Breast epithelium (tissue), 4 donors: ENCODE measurements at regions not wholly inside any gene's neighbourhood (a gene's known extent, or its start where the extent isn't known, plus 50 kb on each side); places are given as distances from the start of the nearest gene placed in this dataset.

Experiments
- DNase-seq, 2 donors: peaks; one replicate each; pipeline ENCODE4 v3.0.0-alpha.2; 2019; ENCODE audit warnings: low spot score in 2 of 2
- H3K27ac ChIP-seq, 2 donors: fragments of 200-600 bp; sonication (generic) in 1 of 2; one replicate each; pipeline ENCODE4 v1.5.1; 2016 to 2019; ENCODE audit warnings: mild to moderate bottlenecking in 1 of 2
- H3K27me3 ChIP-seq, 2 donors: fragments of 200-600 bp; sonication (generic) in 1 of 2; one replicate each; pipeline versions ENCODE4 v1.5.1 to v1.6.0; 2017 to 2019; ENCODE audit warnings: control low read depth in 1 of 2, mild to moderate bottlenecking in 1 of 2
- H3K36me3 ChIP-seq: fragments of 200-600 bp; one replicate; pipeline ENCODE4 v1.5.1; 2019
- H3K4me1 ChIP-seq, 2 donors: fragments of 200-600 bp; sonication (generic); one replicate each; pipeline ENCODE4 v1.5.1; 2016 to 2019; ENCODE audit warnings: control low read depth in 1 of 2
- H3K4me3 ChIP-seq, 3 donors: fragments of 200-600 bp; sonication (generic); 1 replicate in 2 of 3; 2 replicates in 1 of 3; pipeline ENCODE4 v1.5.1; 2016 to 2019; ENCODE audit warnings: mild to moderate bottlenecking in 3 of 3, moderate library complexity in 2 of 3
- H3K9me3 ChIP-seq, 2 donors: fragments of 200-600 bp; sonication (generic) in 1 of 2; one replicate each; pipeline ENCODE4 v1.5.1; 2016 to 2019; ENCODE audit warnings: control low read depth in 1 of 2
- POLR2A ChIP-seq: fragments of 450-650 bp; IDR thresholded peaks from one replicate; pipeline ENCODE4 v1.6.1; 2016; ENCODE audit warnings: antibody characterized with exemption, mild to moderate bottlenecking, moderate library complexity
- POLR2AphosphoS5 ChIP-seq, 3 donors: sonication (generic); formaldehyde crosslinking; IDR thresholded peaks; one replicate each; pipeline ENCODE4 v1.6.1; 2017; ENCODE audit warnings: antibody characterized with exemption in 3 of 3
- intact Hi-C: fragments of 100-400 bp; cut with DNase I; formaldehyde crosslinking; loops from one replicate; pipeline ENCODE4 v1.15.1; 2023; ENCODE audit warnings: low total_unique reads
- TF ChIP-seq, protein P1 (sequence below), 3 donors: fragments of 450-650 bp; IDR thresholded peaks; one replicate each; pipeline ENCODE4 v1.5.1; 2016 to 2017; ENCODE audit warnings: antibody characterized with exemption in 3 of 3, mild to moderate bottlenecking in 3 of 3, moderate library complexity in 3 of 3

- Histone ChIP-seq H3K27me3 (no peaks in the 10 kb centered on the region), H3K27ac (no peak overlapping the region), H3K9me3 (no peaks in the 10 kb centered on the region), H3K36me3 (no peaks in the 10 kb centered on the region), H3K4me3 (no peak overlapping the region), H3K4me1 (no peaks in the 10 kb centered on the region)
- DNase-seq = no peak
- TF ChIP-seq, protein P1, sequence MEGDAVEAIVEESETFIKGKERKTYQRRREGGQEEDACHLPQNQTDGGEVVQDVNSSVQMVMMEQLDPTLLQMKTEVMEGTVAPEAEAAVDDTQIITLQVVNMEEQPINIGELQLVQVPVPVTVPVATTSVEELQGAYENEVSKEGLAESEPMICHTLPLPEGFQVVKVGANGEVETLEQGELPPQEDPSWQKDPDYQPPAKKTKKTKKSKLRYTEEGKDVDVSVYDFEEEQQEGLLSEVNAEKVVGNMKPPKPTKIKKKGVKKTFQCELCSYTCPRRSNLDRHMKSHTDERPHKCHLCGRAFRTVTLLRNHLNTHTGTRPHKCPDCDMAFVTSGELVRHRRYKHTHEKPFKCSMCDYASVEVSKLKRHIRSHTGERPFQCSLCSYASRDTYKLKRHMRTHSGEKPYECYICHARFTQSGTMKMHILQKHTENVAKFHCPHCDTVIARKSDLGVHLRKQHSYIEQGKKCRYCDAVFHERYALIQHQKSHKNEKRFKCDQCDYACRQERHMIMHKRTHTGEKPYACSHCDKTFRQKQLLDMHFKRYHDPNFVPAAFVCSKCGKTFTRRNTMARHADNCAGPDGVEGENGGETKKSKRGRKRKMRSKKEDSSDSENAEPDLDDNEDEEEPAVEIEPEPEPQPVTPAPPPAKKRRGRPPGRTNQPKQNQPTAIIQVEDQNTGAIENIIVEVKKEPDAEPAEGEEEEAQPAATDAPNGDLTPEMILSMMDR (IDR thresholded peaks at IDR 0.05) = no peak
- TF ChIP-seq POLR2A = no peak
- no peak for TF ChIP-seq POLR2AphosphoS5 (IDR thresholded peaks at IDR 0.05)
- intact Hi-C loops = no loop called here
Measured at GRCh38 chr10:78386509-78386908, 352.8 kb downstream of the RPS24 start.

GRCh38 chr10:78388331-78389050 is 354.8 kb downstream of the RPS24 start:
- no peak for DNase-seq
- TF ChIP-seq POLR2AphosphoS5 (IDR thresholded peaks at IDR 0.05) (no peak), POLR2A (no peak)
- TF ChIP-seq, protein P1 (IDR thresholded peaks at IDR 0.05) = no peak
- intact Hi-C loops = no loop called here
- H3K27me3 ChIP-seq = no peaks in the 10 kb centered on the region
- no peak overlapping the region for H3K4me3 ChIP-seq
- no peaks in the 10 kb centered on the region for H3K4me1 ChIP-seq
- no peak overlapping the region for H3K27ac ChIP-seq
- H3K36me3 ChIP-seq = no peaks in the 10 kb centered on the region
- H3K9me3 ChIP-seq = no peaks in the 10 kb centered on the region

GRCh38 chr10:78389419-78389818 is 355.8 kb downstream of the RPS24 start:
- no peak overlapping the region for H3K4me3 ChIP-seq
- no peak overlapping the region for H3K27ac ChIP-seq
- DNase-seq = no peak
- H3K27me3 ChIP-seq = no peaks in the 10 kb centered on the region
- no peaks in the 10 kb centered on the region for H3K9me3 ChIP-seq
- intact Hi-C loops = no loop called here
- H3K4me1 ChIP-seq = no peaks in the 10 kb centered on the region
- H3K36me3 ChIP-seq = no peaks in the 10 kb centered on the region
- TF ChIP-seq, protein P1 (IDR thresholded peaks at IDR 0.05) = no peak
- no peak for TF ChIP-seq POLR2A
- TF ChIP-seq POLR2AphosphoS5 (IDR thresholded peaks at IDR 0.05) = no peak

DNA sequence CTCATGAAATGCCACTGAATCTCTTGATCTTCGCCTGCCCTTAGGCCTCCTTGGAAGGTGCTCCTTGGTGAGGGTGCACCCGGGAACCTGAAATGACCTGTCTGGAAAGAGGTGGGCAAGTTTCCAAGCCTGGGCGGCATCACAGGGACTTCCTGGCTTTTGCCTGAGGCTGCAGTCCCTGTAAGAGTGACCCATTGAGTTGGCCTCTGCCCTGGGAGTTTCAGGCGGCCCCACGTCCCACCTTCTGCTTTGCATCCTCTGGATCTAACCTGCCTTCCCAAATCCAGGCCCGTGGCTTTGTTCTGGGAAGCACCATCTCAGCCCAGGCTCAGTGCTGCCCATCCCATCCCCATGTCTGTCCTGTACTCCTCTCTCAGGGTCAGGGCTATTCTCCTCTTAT is 356.4 kb downstream of the RPS24 start:
- DNase-seq = no peak
- Histone ChIP-seq H3K36me3 (no peaks in the 10 kb centered on the region), H3K4me1 (no peaks in the 10 kb centered on the region), H3K27ac (no peak overlapping the region), H3K4me3 (no peak overlapping the region), H3K27me3 (no peaks in the 10 kb centered on the region), H3K9me3 (no peaks in the 10 kb centered on the region)
- intact Hi-C loops = no loop called here
- TF ChIP-seq POLR2AphosphoS5 (IDR thresholded peaks at IDR 0.05) = no peak

- Histone ChIP-seq H3K4me3 (no peak overlapping the region), H3K36me3 (no peaks in the 10 kb centered on the region), H3K9me3 (no peaks in the 10 kb centered on the region), H3K4me1 (no peaks in the 10 kb centered on the region), H3K27me3 (no peaks in the 10 kb centered on the region), H3K27ac (no peak overlapping the region)
- intact Hi-C loops = no loop called here
- TF ChIP-seq POLR2A = no peak
- no peak for TF ChIP-seq POLR2AphosphoS5 (IDR thresholded peaks at IDR 0.05)
- TF ChIP-seq, protein P1 (IDR thresholded peaks at IDR 0.05) = no peak
- DNase-seq = no peak
Measured at GRCh38 chr10:78390817-78391216, 357.2 kb downstream of the RPS24 start.

DNA sequence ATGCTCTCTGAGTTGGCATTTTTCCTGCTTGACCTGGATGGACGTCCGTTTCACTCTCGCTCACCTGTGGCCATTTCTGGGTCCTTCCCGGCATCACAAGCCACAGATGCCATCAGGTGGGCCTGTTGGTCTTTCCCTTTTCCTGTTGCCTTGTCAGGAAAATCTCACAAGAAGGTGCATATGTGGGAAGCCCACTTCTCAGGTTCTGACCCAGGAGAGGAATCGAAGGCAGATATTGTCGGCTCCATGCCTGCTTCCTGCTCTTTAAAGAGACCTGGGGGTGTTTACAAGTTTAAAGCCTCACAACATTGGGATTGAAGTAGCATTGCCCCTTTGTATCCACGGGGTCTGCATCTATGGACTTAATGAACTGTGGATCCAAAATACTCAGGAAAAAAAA is 357.9 kb downstream of the RPS24 start:
- Histone ChIP-seq H3K27ac (no peak overlapping the region), H3K4me3 (no peak overlapping the region), H3K36me3 (no peaks in the 10 kb centered on the region), H3K4me1 (no peaks in the 10 kb centered on the region), H3K27me3 (no peaks in the 10 kb centered on the region), H3K9me3 (no peaks in the 10 kb centered on the region)
- intact Hi-C loops = no loop called here
- TF ChIP-seq POLR2A (no peak), POLR2AphosphoS5 (IDR thresholded peaks at IDR 0.05) (no peak)
- TF ChIP-seq, protein P1 (IDR thresholded peaks at IDR 0.05) = no peak
- no peak for DNase-seq
